ENCODE measurements at regions not wholly inside any gene's neighbourhood (a gene's known extent, or its start where the extent isn't known, plus 50 kb on each side); places are given as distances from the start of the nearest gene placed in this dataset.
"Not testable (repeated sequence)": the region's sequence is repeated elsewhere in the genome, so short reads cannot be mapped to it uniquely, and the experiment has no call there.

- no peak for DNase-seq
These were observed 430.6 kb downstream of the RPS24 start for GRCh38 chr10:78464118-78464855.

GRCh38 chr10:78464856-78465267, 431.2 kb downstream of the RPS24 start:
- no peak for DNase-seq

GRCh38 chr10:78465431-78465830, 431.8 kb downstream of the RPS24 start:
- no peak for DNase-seq

- no peak for DNase-seq
These were observed 433.9 kb downstream of the RPS24 start for GRCh38 chr10:78467496-78468106.

- DNase-seq = not testable (repeated sequence)
These were observed 435.1 kb downstream of the RPS24 start for GRCh38 chr10:78468731-78469130.

- DNase-seq = peak; percentile 72
These were observed 436.8 kb downstream of the RPS24 start for GRCh38 chr10:78470267-78471103.

GRCh38 chr10:78471326-78471722, 437.7 kb downstream of the RPS24 start:
- no peak for DNase-seq

GRCh38 chr10:78471723-78472550, 438.3 kb downstream of the RPS24 start:
- DNase-seq = no peak

GRCh38 chr10:78472551-78472890, 438.9 kb downstream of the RPS24 start:
- no peak for DNase-seq

- DNase-seq = no peak
These were observed 439.3 kb downstream of the RPS24 start for GRCh38 chr10:78473006-78473405.

- DNase-seq = no peak
These were observed 441.1 kb downstream of the RPS24 start for GRCh38 chr10:78474743-78475142.

- no peak for DNase-seq
These were observed 441.8 kb downstream of the RPS24 start for GRCh38 chr10:78475437-78475836.

GRCh38 chr10:78476156-78476555, 442.5 kb downstream of the RPS24 start:
- no peak for DNase-seq

GRCh38 chr10:78476844-78477243, 443.2 kb downstream of the RPS24 start:
- DNase-seq = no peak

GRCh38 chr10:78478919-78479318, 445.3 kb downstream of the RPS24 start:
- DNase-seq = no peak

- DNase-seq = no peak
These were observed 445.8 kb downstream of the RPS24 start for GRCh38 chr10:78479467-78479866.

- no peak for DNase-seq
These were observed 448.2 kb downstream of the RPS24 start for GRCh38 chr10:78481842-78482241.

- no peak for DNase-seq
These were observed 450.0 kb downstream of the RPS24 start for GRCh38 chr10:78483641-78484040.

GRCh38 chr10:78489034-78489433, 455.4 kb downstream of the RPS24 start:
- DNase-seq = no peak

GRCh38 chr10:78491812-78492211, 458.1 kb downstream of the RPS24 start:
- no peak for DNase-seq

- DNase-seq = no peak
These were observed 458.8 kb downstream of the RPS24 start for GRCh38 chr10:78492424-78492823.

GRCh38 chr10:78494179-78494578, 460.5 kb downstream of the RPS24 start:
- DNase-seq = no peak
